HUDEP-2 (cell line): ENCODE measurements at regions not wholly inside any gene's neighbourhood (a gene's known extent, or its start where the extent isn't known, plus 50 kb on each side); places are given as distances from the start of the nearest gene placed in this dataset.

Experiments used
- DNase-seq, 76 experiments: peaks; one replicate each; lab custom pipeline; 2025; ENCODE audit not compliant: unreplicated experiment in 76 of 76; lab: John Stamatoyannopoulos, UW

GRCh38 chr2:74735009-74735408 is 81.0 kb downstream of the SEMA4F start:
- no peak for DNase-seq

GRCh38 chr2:74735564-74735963 is 81.5 kb downstream of the SEMA4F start:
- DNase-seq = no peak

DNA sequence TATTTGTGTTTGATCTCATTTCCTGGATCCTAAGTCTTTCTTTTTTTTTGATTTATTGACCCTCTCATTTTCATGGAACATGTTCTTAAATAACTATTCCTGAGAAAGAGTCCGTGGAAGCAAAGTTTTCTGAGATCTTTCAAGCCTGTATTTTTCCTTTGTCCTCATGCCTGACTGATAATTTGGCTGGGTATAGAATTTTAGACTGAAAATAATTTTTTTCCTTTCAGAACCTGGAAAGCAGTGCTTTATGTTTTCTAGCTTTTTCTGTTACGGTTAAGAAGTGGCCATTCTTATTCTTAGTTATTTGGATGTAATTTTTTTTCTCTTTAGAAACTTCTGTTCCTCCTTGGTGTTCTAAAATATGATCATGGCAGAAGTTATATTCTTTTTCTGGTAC is 82.5 kb downstream of the SEMA4F start:
- no peak for DNase-seq

DNA sequence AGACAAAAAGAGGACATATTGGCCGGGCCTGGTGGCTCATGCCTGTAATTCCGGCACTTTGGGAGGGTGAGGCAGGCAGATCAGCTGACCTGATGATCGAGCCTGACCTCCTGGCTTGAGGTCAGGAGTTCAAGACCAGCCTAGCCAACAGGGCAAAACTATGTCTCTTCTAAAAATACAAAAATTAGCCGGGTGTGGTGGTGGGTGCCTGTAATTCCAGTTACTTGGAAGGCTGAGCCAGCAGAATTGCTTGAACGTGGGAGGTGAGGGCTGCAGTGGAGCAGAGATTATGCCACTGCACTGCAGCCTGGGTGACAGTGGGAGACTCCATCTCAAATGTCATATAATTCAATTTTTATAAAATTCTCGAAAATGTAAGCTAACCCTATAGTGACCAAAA is 84.5 kb downstream of the SEMA4F start:
- DNase-seq = no peak

- no peak for DNase-seq
These were observed 85.1 kb downstream of the SEMA4F start for GRCh38 chr2:74739129-74739528.

- DNase-seq = no peak
These were observed 85.7 kb downstream of the SEMA4F start for GRCh38 chr2:74739733-74740241.

- DNase-seq = no peak
These were observed 86.3 kb downstream of the SEMA4F start for GRCh38 chr2:74740395-74740740.

DNA sequence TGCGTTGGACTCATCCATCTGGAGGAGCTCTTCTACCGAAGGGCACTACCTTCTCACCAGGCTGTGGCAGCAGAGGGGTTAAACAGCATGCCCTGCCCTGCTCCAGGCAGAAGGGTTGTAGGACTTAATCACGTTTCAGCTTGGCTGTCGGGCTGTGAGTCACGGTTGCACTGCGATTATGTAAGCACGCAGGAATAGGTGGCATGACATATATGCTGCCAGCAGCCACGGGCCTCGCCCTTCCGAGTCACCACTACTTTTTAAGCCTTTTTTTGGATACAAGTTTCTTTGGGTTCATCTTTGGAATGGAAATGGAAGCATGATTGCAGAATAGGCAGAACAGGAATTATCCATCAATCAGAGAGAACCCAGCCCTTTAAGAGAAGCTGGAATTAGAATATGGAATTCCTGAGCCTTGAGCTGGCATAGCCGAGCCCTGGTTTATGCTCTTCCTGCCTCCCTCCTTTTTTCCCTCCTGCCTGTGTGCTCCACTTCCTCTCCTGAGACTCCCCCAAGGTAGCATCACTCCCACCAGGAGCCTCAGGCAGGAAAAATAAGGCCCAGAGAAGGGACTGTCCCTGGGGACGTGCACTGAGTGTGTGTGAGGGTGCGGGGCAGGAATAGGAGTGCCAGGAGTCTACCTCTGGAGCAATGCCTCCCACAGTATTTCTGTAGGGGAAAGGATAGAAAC is 86.8 kb downstream of the SEMA4F start:
- DNase-seq = peak in 6 of 76 experiments; percentile 3 to 29 (median 8)

- no peak for DNase-seq
These were observed 87.6 kb downstream of the SEMA4F start for GRCh38 chr2:74741629-74742028.

GRCh38 chr2:74742471-74742870 is 88.4 kb downstream of the SEMA4F start:
- no peak for DNase-seq

- DNase-seq = no peak
These were observed 89.0 kb downstream of the SEMA4F start for GRCh38 chr2:74743039-74743438.

DNA sequence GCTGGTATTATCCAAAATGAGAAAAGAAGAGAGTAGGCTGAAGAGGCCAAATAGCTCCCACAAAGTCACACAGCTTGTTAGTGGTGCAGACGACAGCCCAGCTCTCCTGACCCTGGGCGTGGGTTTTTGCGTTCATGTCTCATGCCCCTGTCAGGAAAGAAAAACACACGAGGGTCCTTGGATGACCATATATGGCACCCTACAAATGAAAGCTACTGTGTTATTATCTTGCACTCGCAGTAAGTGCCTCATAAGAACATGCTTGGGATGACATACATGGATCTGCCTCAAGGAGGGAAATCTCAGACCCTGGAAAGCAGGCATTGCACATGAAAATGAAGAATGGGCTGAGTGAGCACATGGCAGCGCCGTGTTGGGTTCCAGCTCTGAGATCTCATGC is 89.7 kb downstream of the SEMA4F start:
- DNase-seq = no peak

GRCh38 chr2:74744731-74745515 is 89.0 kb upstream of the HK2 start:
- no peak for DNase-seq

- no peak for DNase-seq
These were observed 88.2 kb upstream of the HK2 start for GRCh38 chr2:74745766-74746165.

GRCh38 chr2:74746480-74746879 is 87.4 kb upstream of the HK2 start:
- no peak for DNase-seq

DNA sequence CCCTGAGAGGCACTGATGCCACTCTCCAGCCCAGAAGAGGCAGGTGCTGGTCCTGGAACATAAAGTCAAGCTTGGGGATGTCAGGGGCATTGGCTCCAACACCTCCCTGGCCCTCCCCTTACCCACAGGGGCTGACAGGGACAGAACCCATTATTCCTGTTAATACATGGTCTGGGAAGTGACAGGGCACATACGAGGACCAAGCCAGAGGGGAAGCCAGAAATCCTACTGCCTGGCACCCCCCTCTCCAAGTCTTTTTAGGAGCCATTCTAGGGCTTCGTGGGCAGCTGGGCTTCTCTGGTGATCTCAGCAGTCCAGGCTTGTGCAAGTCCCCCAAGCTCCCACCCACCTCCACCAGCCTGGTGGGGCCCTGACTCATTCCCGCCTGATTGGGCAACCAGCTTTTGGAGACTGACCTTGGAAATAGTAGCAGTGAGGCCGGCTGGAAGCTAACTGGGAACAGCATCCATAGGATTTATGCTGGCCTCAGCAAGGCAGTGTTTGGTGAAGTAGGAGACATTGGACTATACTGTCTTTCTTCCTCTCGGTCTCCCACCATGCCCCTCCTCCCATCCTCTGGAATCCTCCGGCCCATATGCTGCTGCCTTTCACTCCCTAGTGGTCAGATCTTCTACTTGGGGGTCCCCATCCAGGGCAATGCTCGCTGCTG is 86.4 kb upstream of the HK2 start:
- DNase-seq = no peak

DNA sequence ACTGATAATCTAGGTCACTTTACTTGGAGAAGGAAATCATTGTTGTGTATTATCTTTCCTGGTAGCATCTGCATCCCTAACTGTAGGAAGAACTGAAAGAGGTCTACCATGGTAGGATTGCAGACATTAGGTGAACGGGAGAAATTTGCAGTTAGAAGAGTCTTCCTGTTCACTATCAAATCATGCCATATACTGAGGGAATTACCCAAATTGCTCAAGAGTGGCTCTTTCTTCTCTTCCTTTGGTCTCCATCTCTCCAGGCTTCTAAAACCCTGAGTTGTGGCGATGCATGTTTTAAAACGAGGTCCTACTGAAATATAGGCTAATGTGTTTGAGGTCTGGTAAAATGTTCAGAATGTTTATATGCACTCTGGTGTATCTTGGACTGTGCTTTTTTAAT is 85.3 kb upstream of the HK2 start:
- DNase-seq = no peak

- no peak for DNase-seq
These were observed 84.5 kb upstream of the HK2 start for GRCh38 chr2:74749432-74749831.

GRCh38 chr2:74751981-74752851 is 81.7 kb upstream of the HK2 start:
- no peak for DNase-seq

GRCh38 chr2:74755386-74755785 is 78.5 kb upstream of the HK2 start:
- DNase-seq = no peak
